A549 (cell line): ENCODE measurements at regions not wholly inside any gene's neighbourhood (a gene's known extent, or its start where the extent isn't known, plus 50 kb on each side); places are given as distances from the start of the nearest gene placed in this dataset.
"Not testable (repeated sequence)": the region's sequence is repeated elsewhere in the genome, so short reads cannot be mapped to it uniquely, and the experiment has no call there.

Experiments
- ATAC-seq, 2 experiments: fragments of 200-7000 bp in 1 of 2; fragments of >200 bp in 1 of 2; cut with Nextera tagmentation in 1 of 2; cut with Tn5 transposase in 1 of 2; 3 replicates each; pipeline versions ENCODE4 v1.8.0 to v1.9.1; 2018 to 2020; ENCODE audit warnings: mild to moderate bottlenecking in 1 of 2, moderate library complexity in 1 of 2
- CTCF ChIA-PET: fragments of 300-600 bp; sonication (Branson Sonifier 250); formaldehyde crosslinking; extraction: SDS; loops from one replicate; lab custom pipeline; 2021; ENCODE audit warnings: antibody characterized with exemption, inconsistent platforms; lab: Yijun Ruan, JAX
- POLR2A ChIA-PET: fragments of 350-600 bp; formaldehyde crosslinking; extraction: SDS; loops from one replicate; lab custom pipeline; 2021; ENCODE audit warnings: antibody characterized with exemption, inconsistent platforms; lab: Yijun Ruan, JAX
- DNase-seq, 2 experiments: peaks; one replicate each; pipeline versions ENCODE4 v3.0.0 to v3.0.0-alpha.2; 2011 to 2016; ENCODE audit warnings: low read depth in 1 of 2, low spot score in 1 of 2
- FAIRE-seq: peaks from 2 replicates; lab custom pipeline; 2011; peaks lifted over from hg19 to GRCh38; lab: Jason Lieb, UNC
- H3K27ac ChIP-seq, 2 experiments: fragments of >200 bp; sonication (Bioruptor Twin); formaldehyde crosslinking; 3 replicates each; pipeline ENCODE4 v1.5.1; 2016 to 2017
- H3K4me1 ChIP-seq: fragments of >200 bp; sonication (Bioruptor Twin); formaldehyde crosslinking; 3 replicates; pipeline ENCODE4 v1.6.1; 2016
- H3K4me2 ChIP-seq: fragments of >200 bp; sonication (Bioruptor Twin); formaldehyde crosslinking; 3 replicates; pipeline ENCODE4 v1.6.1; 2016
- H3K4me3 ChIP-seq: fragments of >200 bp; sonication (Bioruptor Twin); formaldehyde crosslinking; 3 replicates; pipeline ENCODE4 v1.5.1; 2016
- H3K9me3 ChIP-seq: fragments of >200 bp; sonication (Bioruptor Twin); formaldehyde crosslinking; 3 replicates; pipeline ENCODE4 v1.6.1; 2016
- CBX2 ChIP-seq: fragments of 200-600 bp; sonication (generic); IDR thresholded peaks from 2 replicates; pipeline ENCODE4 v1.6.1; 2016; ENCODE audit warnings: low read depth, mild to moderate bottlenecking, borderline replicate concordance
- CEBPB ChIP-seq, 2 experiments: fragments of >200 bp in 1 of 2; sonication (Bioruptor Twin) in 1 of 2; formaldehyde crosslinking in 1 of 2; IDR thresholded peaks; 2 replicates each; pipeline ENCODE4 v1.6.1; 2012 to 2016
- CHD2 ChIP-seq: fragments of 150-350 bp; IDR thresholded peaks from 2 replicates; pipeline ENCODE4 v1.6.1; 2014; ENCODE audit warnings: low read length; ENCODE audit not compliant: partially characterized antibody
- E2F6 ChIP-seq: IDR thresholded peaks from 2 replicates; pipeline ENCODE4 v1.6.1; 2012; ENCODE audit warnings: low read depth, borderline replicate concordance
- ELK1 ChIP-seq: fragments of 150-350 bp; IDR thresholded peaks from 2 replicates; pipeline ENCODE4 v1.6.1; 2014; ENCODE audit warnings: low read depth, mild to moderate bottlenecking, low read length
- FOSB ChIP-seq: fragments of 250-450 bp; sonication (Bioruptor Pico); IDR thresholded peaks from 2 replicates; pipeline ENCODE4 v1.5.0; 2020; ENCODE audit warnings: mild to moderate bottlenecking, moderate library complexity
- HOXB13 ChIP-seq: fragments of 250-450 bp; sonication (Bioruptor Pico); IDR thresholded peaks from 2 replicates; pipeline ENCODE4 v1.5.0; 2020; ENCODE audit warnings: low read depth, mild to moderate bottlenecking, moderate library complexity
- HOXB5 ChIP-seq: fragments of 250-450 bp; sonication (Bioruptor Pico); IDR thresholded peaks from 2 replicates; pipeline ENCODE4 v1.5.0; 2020; ENCODE audit warnings: mild to moderate bottlenecking, moderate library complexity
- MAFK ChIP-seq: fragments of 450-650 bp; IDR thresholded peaks from 2 replicates; pipeline ENCODE4 v1.6.1; 2014; ENCODE audit not compliant: partially characterized antibody
- NFE2L2 ChIP-seq: fragments of 150-350 bp; conservative IDR thresholded peaks from 2 replicates; pipeline ENCODE4 v1.6.1; 2014; ENCODE audit warnings: low read length
- NPAS2 ChIP-seq: fragments of 250-450 bp; sonication (Bioruptor Pico); IDR thresholded peaks from 2 replicates; pipeline ENCODE4 v1.8.0; 2022; ENCODE audit warnings: mild to moderate bottlenecking, moderate library complexity, borderline replicate concordance
- POLR2AphosphoS2 ChIP-seq: conservative IDR thresholded peaks from 2 replicates; pipeline ENCODE4 v1.6.1; 2012; ENCODE audit warnings: low read length, improper control_type of control experiment, inconsistent platforms
- RARB ChIP-seq: fragments of 250-450 bp; sonication (Bioruptor Pico); IDR thresholded peaks from 2 replicates; pipeline ENCODE4 v1.8.0; 2021; ENCODE audit warnings: mild to moderate bottlenecking, moderate library complexity
- RNF2 ChIP-seq: fragments of 200-600 bp; sonication (generic); IDR thresholded peaks from 2 replicates; pipeline ENCODE4 v1.6.1; 2016; ENCODE audit warnings: low read depth, mild to moderate bottlenecking, antibody characterized with exemption, moderate library complexity, borderline replicate concordance
- TFCP2L1 ChIP-seq: fragments of 250-450 bp; sonication (Bioruptor Pico); IDR thresholded peaks from 2 replicates; pipeline ENCODE4 v1.5.0; 2021; ENCODE audit warnings: mild to moderate bottlenecking
- ZFP36 ChIP-seq: fragments of 450-650 bp; IDR thresholded peaks from 2 replicates; pipeline ENCODE4 v1.6.1; 2014; ENCODE audit warnings: borderline replicate concordance; ENCODE audit not compliant: partially characterized antibody
- WGBS: methylation state at CpG from one replicate; pipeline ENCODE4 v1.1.6; 2017; ENCODE audit errors: missing lambda C conversion rate; 5-methylcytosine and 5-hydroxymethylcytosine counted together
- TF ChIP-seq, protein P1 (sequence below): fragments of >200 bp; sonication (Bioruptor Twin); formaldehyde crosslinking; IDR thresholded peaks from 3 replicates; pipeline ENCODE4 v1.5.1; 2016
- TF ChIP-seq, protein P2 (sequence below): fragments of 250-450 bp; sonication (Bioruptor Pico); IDR thresholded peaks from 2 replicates; pipeline ENCODE4 v1.5.0; 2020; ENCODE audit warnings: low read depth, mild to moderate bottlenecking, moderate library complexity
- TF ChIP-seq, protein P3 (sequence below): IDR thresholded peaks from 2 replicates; pipeline ENCODE4 v1.6.1; 2012

DNA sequence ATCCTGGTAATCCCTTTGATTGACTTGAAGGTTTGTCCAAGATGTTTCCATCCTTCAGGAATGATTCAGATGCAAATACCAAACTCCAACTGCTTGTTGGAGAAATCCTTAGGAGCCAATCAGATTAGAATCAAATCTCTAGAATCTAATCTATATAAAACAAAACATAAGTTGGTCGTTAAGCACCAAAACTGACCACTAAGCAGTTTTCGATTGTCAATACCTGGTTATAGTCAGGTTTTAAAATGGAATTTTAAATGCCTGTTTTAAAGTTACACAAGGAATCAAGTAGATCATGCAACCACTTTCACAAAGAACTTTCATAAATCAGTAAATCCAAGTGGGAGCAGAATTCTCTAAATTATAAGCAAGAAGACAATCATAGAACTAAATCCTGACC is 236.1 kb downstream of the PARM1 start:
- Histone ChIP-seq H3K9me3 (no peaks in the 10 kb centered on the region), H3K4me2 (no peak overlapping the region), H3K4me3 (no peak overlapping the region), H3K27ac (no peak overlapping the region), H3K4me1 (no peaks in the 10 kb centered on the region)
- ChIA-PET POLR2A (no interaction called here), CTCF (no interaction called here)
- TF ChIP-seq NFE2L2 (no peak), MAFK (peak; percentile 38)
- 3% methylated on average over 2 of the region's 2 CpGs for WGBS
- ATAC-seq (no peak), DNase-seq (no peak), FAIRE-seq (no peak)

GRCh38 chr4:75168548-75168947 is 235.6 kb downstream of the PARM1 start:
- FAIRE-seq, result no peak
- Histone ChIP-seq H3K4me2 (no peak overlapping the region), H3K9me3 (no peaks in the 10 kb centered on the region), H3K27ac (no peak overlapping the region), H3K4me3 (no peak overlapping the region)
- POLR2A ChIA-PET, result no interaction called here
- TF ChIP-seq CEBPB (IDR thresholded peaks at IDR 0.05), result no peak
- TF ChIP-seq, protein P1, sequence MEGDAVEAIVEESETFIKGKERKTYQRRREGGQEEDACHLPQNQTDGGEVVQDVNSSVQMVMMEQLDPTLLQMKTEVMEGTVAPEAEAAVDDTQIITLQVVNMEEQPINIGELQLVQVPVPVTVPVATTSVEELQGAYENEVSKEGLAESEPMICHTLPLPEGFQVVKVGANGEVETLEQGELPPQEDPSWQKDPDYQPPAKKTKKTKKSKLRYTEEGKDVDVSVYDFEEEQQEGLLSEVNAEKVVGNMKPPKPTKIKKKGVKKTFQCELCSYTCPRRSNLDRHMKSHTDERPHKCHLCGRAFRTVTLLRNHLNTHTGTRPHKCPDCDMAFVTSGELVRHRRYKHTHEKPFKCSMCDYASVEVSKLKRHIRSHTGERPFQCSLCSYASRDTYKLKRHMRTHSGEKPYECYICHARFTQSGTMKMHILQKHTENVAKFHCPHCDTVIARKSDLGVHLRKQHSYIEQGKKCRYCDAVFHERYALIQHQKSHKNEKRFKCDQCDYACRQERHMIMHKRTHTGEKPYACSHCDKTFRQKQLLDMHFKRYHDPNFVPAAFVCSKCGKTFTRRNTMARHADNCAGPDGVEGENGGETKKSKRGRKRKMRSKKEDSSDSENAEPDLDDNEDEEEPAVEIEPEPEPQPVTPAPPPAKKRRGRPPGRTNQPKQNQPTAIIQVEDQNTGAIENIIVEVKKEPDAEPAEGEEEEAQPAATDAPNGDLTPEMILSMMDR, result no peak
- TF ChIP-seq MAFK, result no peak
- TF ChIP-seq HOXB5, result no peak
- no peak for TF ChIP-seq TFCP2L1
- no peak for TF ChIP-seq FOSB
- no peak for TF ChIP-seq HOXB13
- TF ChIP-seq, protein P2, sequence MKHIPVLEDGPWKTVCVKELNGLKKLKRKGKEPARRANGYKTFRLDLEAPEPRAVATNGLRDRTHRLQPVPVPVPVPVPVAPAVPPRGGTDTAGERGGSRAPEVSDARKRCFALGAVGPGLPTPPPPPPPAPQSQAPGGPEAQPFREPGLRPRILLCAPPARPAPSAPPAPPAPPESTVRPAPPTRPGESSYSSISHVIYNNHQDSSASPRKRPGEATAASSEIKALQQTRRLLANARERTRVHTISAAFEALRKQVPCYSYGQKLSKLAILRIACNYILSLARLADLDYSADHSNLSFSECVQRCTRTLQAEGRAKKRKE, result no peak
- TF ChIP-seq, protein P3, sequence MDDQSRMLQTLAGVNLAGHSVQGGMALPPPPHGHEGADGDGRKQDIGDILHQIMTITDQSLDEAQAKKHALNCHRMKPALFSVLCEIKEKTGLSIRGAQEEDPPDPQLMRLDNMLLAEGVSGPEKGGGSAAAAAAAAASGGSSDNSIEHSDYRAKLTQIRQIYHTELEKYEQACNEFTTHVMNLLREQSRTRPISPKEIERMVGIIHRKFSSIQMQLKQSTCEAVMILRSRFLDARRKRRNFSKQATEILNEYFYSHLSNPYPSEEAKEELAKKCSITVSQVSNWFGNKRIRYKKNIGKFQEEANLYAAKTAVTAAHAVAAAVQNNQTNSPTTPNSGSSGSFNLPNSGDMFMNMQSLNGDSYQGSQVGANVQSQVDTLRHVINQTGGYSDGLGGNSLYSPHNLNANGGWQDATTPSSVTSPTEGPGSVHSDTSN, result no peak
- TF ChIP-seq POLR2AphosphoS2, result no peak
- no peak for TF ChIP-seq CBX2
- TF ChIP-seq ZFP36, result no peak
- TF ChIP-seq RNF2, result no peak
- TF ChIP-seq CHD2, result no peak
- no peak for TF ChIP-seq ELK1
- no peak for TF ChIP-seq E2F6
- TF ChIP-seq RARB (CRISPR knock-in tag), result no peak
- TF ChIP-seq NPAS2, result no peak
- TF ChIP-seq, all 56 proteins: peak for 0
- CTCF ChIA-PET, result no interaction called here
- DNase-seq (no peak), ATAC-seq (no peak)
- no peaks in the 10 kb centered on the region for H3K4me1 ChIP-seq

DNA sequence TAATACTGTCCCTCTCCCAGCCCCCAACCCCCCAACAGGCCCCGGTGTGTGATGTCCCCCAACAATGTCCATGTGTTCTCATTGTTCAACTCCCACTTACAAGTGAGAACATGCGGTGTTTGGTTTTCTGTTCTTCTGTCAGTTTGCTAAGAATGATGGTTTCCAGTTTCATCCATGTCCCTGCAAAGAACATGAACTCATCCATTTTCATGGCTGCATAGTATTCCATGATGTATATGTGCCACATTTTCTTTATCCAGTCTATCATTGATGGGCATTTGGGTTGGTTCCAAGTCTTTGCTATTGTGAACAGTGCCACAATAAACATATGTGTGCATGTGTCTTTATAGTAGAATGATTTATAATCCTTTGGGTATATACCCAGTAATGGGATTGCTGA is 232.2 kb downstream of the PARM1 start:
- FAIRE-seq, ATAC-seq, CTCF ChIA-PET, H3K4me3 ChIP-seq, H3K9me3 ChIP-seq, H3K4me2 ChIP-seq, H3K4me1 ChIP-seq, H3K27ac ChIP-seq, POLR2A ChIA-PET, DNase-seq: not testable (repeated sequence)
- 69% methylated on average over 1 of the region's 2 CpGs for WGBS
